SK-N-SH (cell line): ENCODE measurements at regions not wholly inside any gene's neighbourhood (a gene's known extent, or its start where the extent isn't known, plus 50 kb on each side); places are given as distances from the start of the nearest gene placed in this dataset.

Experiments
- CTCF ChIA-PET: fragments of 300-600, 350-600 bp; formaldehyde crosslinking; extraction: SDS; loops from one replicate; lab custom pipeline; 2021; lab: Yijun Ruan, JAX
- POLR2A ChIA-PET: fragments of 350-600 bp; sonication (Branson Sonifier 250); formaldehyde crosslinking; extraction: SDS; loops from one replicate; lab custom pipeline; 2020; ENCODE audit warnings: antibody characterized with exemption, inconsistent platforms; lab: Yijun Ruan, JAX
- DNase-seq: peaks from one replicate; pipeline ENCODE4 v3.0.0; 2012
- H2AFZ ChIP-seq: fragments of 200-600 bp; sonication (generic); 2 replicates; pipeline ENCODE4 v1.8.1; 2016; ENCODE audit warnings: antibody characterized with exemption, mild to moderate bottlenecking, low read depth
- H3F3A ChIP-seq: fragments of 200-600 bp; sonication (generic); replicated peaks from 2 replicates; pipeline ENCODE3; 2016; ENCODE audit warnings: antibody characterized with exemption, mild to moderate bottlenecking; ENCODE audit not compliant: insufficient read depth
- H3K27ac ChIP-seq, 2 experiments: fragments of 200-500 bp in 1 of 2; fragments of 200-600 bp in 1 of 2; sonication (Bioruptor generic) in 1 of 2; sonication (generic), shearing (Covaris generic) in 1 of 2; 2 replicates each; pipeline versions ENCODE4 v1.5.1 to v1.6.1; 2014 to 2016; ENCODE audit warnings: low read depth in 2 of 2, inconsistent platforms in 1 of 2, low read length in 1 of 2, mild to moderate bottlenecking in 1 of 2, mixed read lengths in 1 of 2
- H3K27me3 ChIP-seq: fragments of 200-600 bp; sonication (generic), shearing (Covaris generic); 2 replicates; pipeline ENCODE4 v1.6.1; 2016; ENCODE audit warnings: mixed run types; ENCODE audit not compliant: insufficient read depth
- H3K36me3 ChIP-seq, 2 experiments: fragments of 200-500 bp in 1 of 2; fragments of 200-600 bp in 1 of 2; sonication (Bioruptor generic) in 1 of 2; sonication (generic) in 1 of 2; replicated peaks in 1 of 2; 2 replicates each; pipeline versions ENCODE3 to v1.5.1; 2014 to 2016; ENCODE audit warnings: low read length in 1 of 2, mild to moderate bottlenecking in 1 of 2; ENCODE audit not compliant: insufficient read depth in 2 of 2, control insufficient read depth in 1 of 2
- H3K4me1 ChIP-seq, 2 experiments: fragments of 200-500 bp in 1 of 2; fragments of 200-600 bp in 1 of 2; sonication (Bioruptor generic) in 1 of 2; sonication (generic), shearing (Covaris generic) in 1 of 2; 2 replicates each; pipeline versions ENCODE4 v1.5.1 to v1.6.1; 2014 to 2016; ENCODE audit warnings: low read depth in 1 of 2, low read length in 1 of 2, mixed run types in 1 of 2; ENCODE audit not compliant: insufficient read depth in 2 of 2, control insufficient read depth in 1 of 2
- H3K4me2 ChIP-seq: fragments of 200-600 bp; sonication (generic), shearing (Covaris generic); 2 replicates; pipeline ENCODE4 v1.6.1; 2017; ENCODE audit warnings: mixed run types
- H3K4me3 ChIP-seq, 2 experiments: fragments of 200-500 bp in 1 of 2; fragments of 200-600 bp in 1 of 2; sonication (Bioruptor generic) in 1 of 2; sonication (generic), shearing (Covaris generic) in 1 of 2; 2 replicates each; pipeline versions ENCODE4 v1.5.1 to v1.8.1; 2014 to 2016; ENCODE audit warnings: low read depth in 2 of 2, inconsistent platforms in 1 of 2, low read length in 1 of 2, mild to moderate bottlenecking in 1 of 2, mixed read lengths in 1 of 2, moderate library complexity in 1 of 2
- H3K79me2 ChIP-seq: fragments of 200-600 bp; sonication (generic); 2 replicates; pipeline ENCODE4 v1.8.1; 2017; ENCODE audit warnings: mild to moderate bottlenecking; ENCODE audit not compliant: insufficient read depth
- H3K9ac ChIP-seq: fragments of 200-600 bp; sonication (generic); 2 replicates; pipeline ENCODE4 v1.6.1; 2017; ENCODE audit warnings: mixed run types
- H3K9me2 ChIP-seq: fragments of 200-600 bp; sonication (generic); 2 replicates; pipeline ENCODE4 v1.6.1; 2017; ENCODE audit warnings: mixed run types
- H3K9me3 ChIP-seq: fragments of 200-600 bp; sonication (generic); 2 replicates; pipeline ENCODE4 v1.6.1; 2017; ENCODE audit warnings: mixed run types, mild to moderate bottlenecking, moderate library complexity
- H4K20me1 ChIP-seq: fragments of 200-600 bp; sonication (generic); 2 replicates; pipeline ENCODE4 v1.6.1; 2017; ENCODE audit warnings: mild to moderate bottlenecking, mixed run types; ENCODE audit not compliant: insufficient read depth
- CHD2 ChIP-seq: fragments of 150-350 bp; IDR thresholded peaks from 2 replicates; pipeline ENCODE4 v1.6.1; 2018; ENCODE audit warnings: low read length; ENCODE audit not compliant: partially characterized antibody
- EP300 ChIP-seq, 2 experiments: IDR thresholded peaks; 2 replicates each; pipeline versions ENCODE4 v1.4.0 to v1.6.1; 2012; ENCODE audit warnings: borderline replicate concordance in 1 of 2, low read depth in 1 of 2, low read length in 1 of 2
- EZH2phosphoT487 ChIP-seq: fragments of 200-600 bp; sonication (generic); IDR thresholded peaks from 2 replicates; pipeline ENCODE4 v1.6.1; 2017; ENCODE audit warnings: low read depth, mixed run types, mild to moderate bottlenecking, antibody characterized with exemption, moderate library complexity, borderline replicate concordance
- FOXM1 ChIP-seq: IDR thresholded peaks from 2 replicates; pipeline ENCODE4 v1.4.0; 2012; ENCODE audit warnings: low read depth, mild to moderate bottlenecking
- GABPA ChIP-seq: IDR thresholded peaks from 2 replicates; pipeline ENCODE4 v1.4.0; 2012; ENCODE audit warnings: low read depth, mild to moderate bottlenecking
- JUND ChIP-seq: IDR thresholded peaks from 2 replicates; pipeline ENCODE4 v1.4.0; 2012
- MXI1 ChIP-seq: IDR thresholded peaks from 2 replicates; pipeline ENCODE4 v1.6.1; 2012; ENCODE audit warnings: mild to moderate bottlenecking, low read depth, low read length, improper control_type of control experiment
- NRF1 ChIP-seq: IDR thresholded peaks from 2 replicates; pipeline ENCODE4 v1.6.1; 2012; ENCODE audit warnings: low read depth, mild to moderate bottlenecking, low read length
- PBX3 ChIP-seq: IDR thresholded peaks from 2 replicates; pipeline ENCODE4; 2012
- POLR2AphosphoS5 ChIP-seq: IDR thresholded peaks from 2 replicates; pipeline ENCODE4 v1.6.1; 2012; ENCODE audit warnings: low read depth, low read length
- RAD21 ChIP-seq: IDR thresholded peaks from 2 replicates; pipeline ENCODE4 v1.6.1; 2012; ENCODE audit warnings: mild to moderate bottlenecking, low read length
- RCOR1 ChIP-seq: fragments of 150-350 bp; IDR thresholded peaks from 2 replicates; pipeline ENCODE4 v1.6.1; 2017; ENCODE audit warnings: antibody characterized with exemption, low read length
- RXRA ChIP-seq: IDR thresholded peaks from 2 replicates; pipeline ENCODE4 v1.4.0; 2012; ENCODE audit warnings: low read depth, mild to moderate bottlenecking, borderline replicate concordance
- SMC3 ChIP-seq: IDR thresholded peaks from 2 replicates; pipeline ENCODE4 v1.6.1; 2012; ENCODE audit warnings: low read depth, low read length, improper control_type of control experiment
- TCF12 ChIP-seq: IDR thresholded peaks from 2 replicates; pipeline ENCODE4 v1.4.0; 2012
- TEAD4 ChIP-seq: IDR thresholded peaks from 2 replicates; pipeline ENCODE4 v1.4.0; 2012; ENCODE audit warnings: mild to moderate bottlenecking, borderline replicate concordance; ENCODE audit not compliant: insufficient read depth
- USF2 ChIP-seq: fragments of 150-350 bp; IDR thresholded peaks from 2 replicates; pipeline ENCODE4 v1.6.1; 2017; ENCODE audit warnings: antibody characterized with exemption, low read length, low read depth, borderline replicate concordance
- WGBS: methylation state at CpG from one replicate; pipeline ENCODE4 v1.1.6; 2017; ENCODE audit warnings: low lambda C conversion rate; 5-methylcytosine and 5-hydroxymethylcytosine counted together
- TF ChIP-seq, protein P1 (sequence below): fragments of 150-350 bp; IDR thresholded peaks from 2 replicates; pipeline ENCODE4 v1.6.1; 2016; ENCODE audit warnings: mild to moderate bottlenecking, low read depth, low read length

GRCh38 chr3:31053299-31053698 lies 158.8 kb upstream of the GADL1 start:
- no peak for DNase-seq
- 81% methylated on average over 1 of the region's 1 CpG for WGBS
- H3K27me3 ChIP-seq, result no peaks in the 10 kb centered on the region
- ChIA-PET CTCF (no interaction called here), POLR2A (no interaction called here)
- no peak overlapping the region for H3K4me2 ChIP-seq
- H2AFZ ChIP-seq, result no peak overlapping the region
- H3K27ac ChIP-seq, result no peak overlapping the region
- H4K20me1 ChIP-seq, result no peaks in the 10 kb centered on the region
- H3K9ac ChIP-seq, result no peak overlapping the region
- no peaks in the 10 kb centered on the region for H3F3A ChIP-seq
- H3K4me3 ChIP-seq, result no peak overlapping the region
- H3K9me3 ChIP-seq, result no peaks in the 10 kb centered on the region; the same call in 1 of the 2 replicates
- H3K9me2 ChIP-seq, result no peaks in the 10 kb centered on the region
- H3K36me3 ChIP-seq, result no peaks in the 10 kb centered on the region
- H3K79me2 ChIP-seq, result no peaks in the 10 kb centered on the region
- TF ChIP-seq PBX3 (no peak), JUND (no peak)
- H3K4me1 ChIP-seq, result no peaks in the 10 kb centered on the region

GRCh38 chr3:31054032-31054431 lies 159.6 kb upstream of the GADL1 start:
- Histone ChIP-seq H3K4me1 (no peaks in the 10 kb centered on the region), H3K9ac (no peak overlapping the region), H3K4me3 (no peak overlapping the region), H4K20me1 (no peaks in the 10 kb centered on the region), H2AFZ (peak overlapping the region; percentile 13; the same call in 1 of the 2 replicates), H3K9me2 (no peaks in the 10 kb centered on the region), H3K79me2 (no peaks in the 10 kb centered on the region), H3K27ac (no peak overlapping the region), H3K9me3 (peaks cover 5% of the 10 kb centered on the region), H3K4me2 (no peak overlapping the region), H3K27me3 (no peaks in the 10 kb centered on the region), H3F3A (no peaks in the 10 kb centered on the region), H3K36me3 (peaks cover 0 to 3% of the 10 kb centered on the region in 2 experiments)
- no peak for DNase-seq
- ChIA-PET CTCF (no interaction called here), POLR2A (no interaction called here)
- WGBS, result 68% methylated on average over 6 of the region's 6 CpGs
- TF ChIP-seq CHD2 (no peak), EZH2phosphoT487 (no peak), USF2 (no peak)
- TF ChIP-seq, protein P1, sequence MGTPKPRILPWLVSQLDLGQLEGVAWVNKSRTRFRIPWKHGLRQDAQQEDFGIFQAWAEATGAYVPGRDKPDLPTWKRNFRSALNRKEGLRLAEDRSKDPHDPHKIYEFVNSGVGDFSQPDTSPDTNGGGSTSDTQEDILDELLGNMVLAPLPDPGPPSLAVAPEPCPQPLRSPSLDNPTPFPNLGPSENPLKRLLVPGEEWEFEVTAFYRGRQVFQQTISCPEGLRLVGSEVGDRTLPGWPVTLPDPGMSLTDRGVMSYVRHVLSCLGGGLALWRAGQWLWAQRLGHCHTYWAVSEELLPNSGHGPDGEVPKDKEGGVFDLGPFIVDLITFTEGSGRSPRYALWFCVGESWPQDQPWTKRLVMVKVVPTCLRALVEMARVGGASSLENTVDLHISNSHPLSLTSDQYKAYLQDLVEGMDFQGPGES, result no peak

DNA sequence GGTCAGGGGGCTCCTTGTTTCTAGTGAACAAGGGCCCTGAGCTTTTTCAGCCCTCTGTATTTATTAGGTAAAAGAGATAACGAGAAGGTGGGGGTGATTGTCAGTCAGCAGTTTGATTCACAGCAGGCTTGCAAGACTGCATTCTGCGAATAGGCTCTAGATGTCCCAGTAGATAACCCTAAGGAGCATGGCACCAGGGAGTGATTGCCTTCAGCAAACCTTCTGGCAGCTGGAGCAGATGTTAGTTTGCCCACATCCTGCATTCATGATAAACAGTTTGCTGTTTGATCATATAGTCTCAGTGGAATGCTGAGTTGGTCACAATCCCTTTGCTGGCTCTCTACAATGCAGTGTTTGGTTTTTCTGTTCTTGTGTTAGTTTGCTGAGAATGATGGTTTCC lies 161.3 kb upstream of the GADL1 start:
- H3K27me3 ChIP-seq, result no peaks in the 10 kb centered on the region
- H3K4me1 ChIP-seq, result no peaks in the 10 kb centered on the region
- H3K9me2 ChIP-seq, result no peaks in the 10 kb centered on the region
- POLR2A ChIA-PET, result no interaction called here
- no peaks in the 10 kb centered on the region for H3K79me2 ChIP-seq
- no peak for DNase-seq
- H2AFZ ChIP-seq, result no peak overlapping the region
- CTCF ChIA-PET, result no interaction called here
- H3K36me3 ChIP-seq, result peaks cover 0 to 7% of the 10 kb centered on the region in 2 experiments
- no peak overlapping the region for H3K27ac ChIP-seq
- WGBS, result 78% methylated on average over 2 of the region's 2 CpGs
- H3K9me3 ChIP-seq, result peaks cover 12% of the 10 kb centered on the region
- no peak overlapping the region for H3K4me2 ChIP-seq
- H4K20me1 ChIP-seq, result no peaks in the 10 kb centered on the region
- no peak overlapping the region for H3K4me3 ChIP-seq
- H3K9ac ChIP-seq, result no peak overlapping the region
- H3F3A ChIP-seq, result no peaks in the 10 kb centered on the region
- TF ChIP-seq MXI1, result no peak
- TF ChIP-seq TEAD4, result no peak
- no peak for TF ChIP-seq TCF12
- no peak for TF ChIP-seq POLR2AphosphoS5
- no peak for TF ChIP-seq NRF1
- no peak for TF ChIP-seq SMC3
- no peak for TF ChIP-seq RXRA
- TF ChIP-seq FOXM1, result no peak
- no peak for TF ChIP-seq GABPA
- TF ChIP-seq EP300 (IDR thresholded peaks at IDR 0.05; ENCODE audit: borderline replicate concordance in 1 of 2, low read depth in 1 of 2, low read length in 1 of 2), result no peak
- TF ChIP-seq RCOR1, result no peak
- TF ChIP-seq, protein P1, result no peak
- no peak for TF ChIP-seq RAD21
